Neural progenitor cell (in vitro differentiated cells): ENCODE measurements at regions not wholly inside any gene's neighbourhood (a gene's known extent, or its start where the extent isn't known, plus 50 kb on each side); places are given as distances from the start of the nearest gene placed in this dataset.

Experiments
- EZH2phosphoT487 ChIP-seq: fragments of 200-600 bp; sonication (generic); IDR thresholded peaks from 2 replicates; pipeline ENCODE4 v1.6.1; 2017; ENCODE audit warnings: antibody characterized with exemption
- TF ChIP-seq, protein P1 (sequence below): fragments of 200-600 bp; sonication (generic); IDR thresholded peaks from 2 replicates; pipeline ENCODE4 v1.5.1; 2017; ENCODE audit warnings: antibody characterized with exemption, mild to moderate bottlenecking

DNA sequence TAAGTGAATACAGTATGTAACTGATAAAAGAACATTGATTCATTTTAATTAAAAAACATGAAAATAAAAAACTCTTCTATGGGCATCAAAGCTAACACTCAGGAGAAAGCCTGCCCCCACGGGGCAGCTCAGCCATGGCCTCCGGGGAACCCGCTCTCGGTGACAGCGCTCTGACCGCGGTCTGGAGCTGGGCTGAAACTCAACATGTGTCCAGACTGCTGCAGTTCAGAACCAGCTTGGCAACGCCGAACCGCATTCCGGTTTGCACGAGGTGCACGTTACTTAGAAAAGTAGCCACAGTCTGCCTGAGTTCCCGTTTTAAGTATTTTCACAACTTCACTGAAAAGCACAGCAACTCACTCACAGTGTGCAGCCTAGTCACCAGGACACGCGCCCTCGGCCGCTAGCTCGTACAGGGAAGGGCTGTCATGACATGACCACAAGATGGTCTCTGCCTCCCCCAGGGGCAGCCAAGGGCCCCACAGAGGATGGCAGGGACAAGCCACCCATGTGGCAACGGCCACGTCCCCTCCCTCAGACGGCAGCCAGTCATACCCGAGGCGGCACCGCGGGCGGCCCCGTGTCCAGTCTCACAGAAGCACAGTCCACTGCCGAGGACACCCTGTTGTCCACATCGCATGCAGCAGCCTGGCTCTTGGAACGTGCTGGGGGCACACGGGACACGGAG lies 77.1 kb upstream of the METRNL start:
- TF ChIP-seq, protein P1, sequence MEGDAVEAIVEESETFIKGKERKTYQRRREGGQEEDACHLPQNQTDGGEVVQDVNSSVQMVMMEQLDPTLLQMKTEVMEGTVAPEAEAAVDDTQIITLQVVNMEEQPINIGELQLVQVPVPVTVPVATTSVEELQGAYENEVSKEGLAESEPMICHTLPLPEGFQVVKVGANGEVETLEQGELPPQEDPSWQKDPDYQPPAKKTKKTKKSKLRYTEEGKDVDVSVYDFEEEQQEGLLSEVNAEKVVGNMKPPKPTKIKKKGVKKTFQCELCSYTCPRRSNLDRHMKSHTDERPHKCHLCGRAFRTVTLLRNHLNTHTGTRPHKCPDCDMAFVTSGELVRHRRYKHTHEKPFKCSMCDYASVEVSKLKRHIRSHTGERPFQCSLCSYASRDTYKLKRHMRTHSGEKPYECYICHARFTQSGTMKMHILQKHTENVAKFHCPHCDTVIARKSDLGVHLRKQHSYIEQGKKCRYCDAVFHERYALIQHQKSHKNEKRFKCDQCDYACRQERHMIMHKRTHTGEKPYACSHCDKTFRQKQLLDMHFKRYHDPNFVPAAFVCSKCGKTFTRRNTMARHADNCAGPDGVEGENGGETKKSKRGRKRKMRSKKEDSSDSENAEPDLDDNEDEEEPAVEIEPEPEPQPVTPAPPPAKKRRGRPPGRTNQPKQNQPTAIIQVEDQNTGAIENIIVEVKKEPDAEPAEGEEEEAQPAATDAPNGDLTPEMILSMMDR = no peak
- TF ChIP-seq EZH2phosphoT487 = no peak
